MV-4-11 (cell line): ENCODE measurements at regions not wholly inside any gene's neighbourhood (a gene's known extent, or its start where the extent isn't known, plus 50 kb on each side); places are given as distances from the start of the nearest gene placed in this dataset.
"Not testable (repeated sequence)": the region's sequence is repeated elsewhere in the genome, so short reads cannot be mapped to it uniquely, and the experiment has no call there.

ENCODE experiments used
- DNase-seq: peaks from one replicate; lab custom pipeline; 2025; lab: John Stamatoyannopoulos, UW

GRCh38 chr3:69484507-69485393 is 98.9 kb upstream of the FRMD4B start:
- no peak for DNase-seq

GRCh38 chr3:69483449-69483848 is 97.6 kb upstream of the FRMD4B start:
- no peak for DNase-seq

- DNase-seq = not testable (repeated sequence)
These were observed 95.1 kb upstream of the FRMD4B start for GRCh38 chr3:69480986-69481385.

- DNase-seq = no peak
These were observed 88.3 kb upstream of the FRMD4B start for GRCh38 chr3:69474186-69474585.

- no peak for DNase-seq
These were observed 86.2 kb upstream of the FRMD4B start for GRCh38 chr3:69472093-69472492.

- no peak for DNase-seq
These were observed 77.6 kb upstream of the FRMD4B start for GRCh38 chr3:69463531-69463930.

- DNase-seq = no peak
These were observed 76.9 kb upstream of the FRMD4B start for GRCh38 chr3:69462826-69463100.

- no peak for DNase-seq
These were observed 76.3 kb upstream of the FRMD4B start for GRCh38 chr3:69462022-69462825.

GRCh38 chr3:69460034-69460433 is 74.1 kb upstream of the FRMD4B start:
- no peak for DNase-seq

- peak; percentile 22 for DNase-seq
These were observed 73.0 kb upstream of the FRMD4B start for GRCh38 chr3:69458803-69459365.

- DNase-seq = no peak
These were observed 70.7 kb upstream of the FRMD4B start for GRCh38 chr3:69456631-69457030.

GRCh38 chr3:69454204-69454787 is 68.4 kb upstream of the FRMD4B start:
- DNase-seq = no peak

GRCh38 chr3:69452295-69452694 is 66.4 kb upstream of the FRMD4B start:
- DNase-seq = no peak

GRCh38 chr3:69451594-69451993 is 65.7 kb upstream of the FRMD4B start:
- peak; percentile 2 for DNase-seq

- no peak for DNase-seq
These were observed 63.0 kb upstream of the FRMD4B start for GRCh38 chr3:69448877-69449276.

GRCh38 chr3:69446402-69447072 is 60.6 kb upstream of the FRMD4B start:
- DNase-seq = no peak

- no peak for DNase-seq
These were observed 59.6 kb upstream of the FRMD4B start for GRCh38 chr3:69445498-69445897.

- DNase-seq = no peak
These were observed 59.1 kb upstream of the FRMD4B start for GRCh38 chr3:69445024-69445423.

- DNase-seq = no peak
These were observed 57.6 kb upstream of the FRMD4B start for GRCh38 chr3:69443457-69443920.

GRCh38 chr3:69442771-69443311 is 57.0 kb upstream of the FRMD4B start:
- DNase-seq = no peak

GRCh38 chr3:69441732-69442131 is 55.8 kb upstream of the FRMD4B start:
- DNase-seq = no peak

GRCh38 chr3:69441040-69441439 is 55.2 kb upstream of the FRMD4B start:
- DNase-seq = no peak
